RWPE2 (cell line): ENCODE measurements at regions not wholly inside any gene's neighbourhood (a gene's known extent, or its start where the extent isn't known, plus 50 kb on each side); places are given as distances from the start of the nearest gene placed in this dataset.

Experiments
- ATAC-seq: fragments of 200-7000 bp; cut with Tn5 transposase; 3 replicates; pipeline ENCODE4 v1.9.1; 2021; ENCODE audit warnings: low read depth
- DNase-seq: peaks from one replicate; pipeline ENCODE4 v3.0.0-alpha.2; 2020; ENCODE audit warnings: low spot score
- H3K27ac ChIP-seq: fragments of 450-650 bp; 2 replicates; pipeline ENCODE4 v1.5.1; 2017; ENCODE audit warnings: mild to moderate bottlenecking; ENCODE audit not compliant: poor library complexity, severe bottlenecking
- H3K27me3 ChIP-seq: fragments of 250-450 bp; sonication (Bioruptor Pico); 2 replicates; pipeline ENCODE4 v1.5.1; 2021; ENCODE audit warnings: mild to moderate bottlenecking, moderate library complexity; ENCODE audit not compliant: insufficient read depth, poor library complexity, severe bottlenecking
- H3K36me3 ChIP-seq: fragments of 250-450 bp; sonication (Bioruptor Pico); 2 replicates; pipeline ENCODE4 v1.5.1; 2020; ENCODE audit warnings: low read depth, mild to moderate bottlenecking, moderate library complexity
- H3K4me1 ChIP-seq: fragments of 250-450 bp; sonication (Bioruptor Pico); 2 replicates; pipeline ENCODE4 v1.5.1; 2021; ENCODE audit warnings: mild to moderate bottlenecking, moderate library complexity; ENCODE audit not compliant: insufficient read depth, poor library complexity, severe bottlenecking
- H3K4me3 ChIP-seq: fragments of 250-450 bp; sonication (Bioruptor Pico); 2 replicates; pipeline ENCODE4 v1.5.1; 2021; ENCODE audit warnings: mild to moderate bottlenecking, moderate library complexity; ENCODE audit not compliant: severe bottlenecking
- H3K9me3 ChIP-seq: fragments of 250-450 bp; sonication (Bioruptor Pico); 2 replicates; pipeline ENCODE4 v1.5.1; 2021; ENCODE audit warnings: mild to moderate bottlenecking, moderate library complexity; ENCODE audit not compliant: severe bottlenecking
- TF ChIP-seq, protein P1 (sequence below): fragments of 450-650 bp; IDR thresholded peaks from one replicate; pipeline ENCODE4 v1.5.1; 2017; ENCODE audit warnings: mild to moderate bottlenecking, moderate library complexity; ENCODE audit not compliant: poor library complexity, severe bottlenecking

- H3K4me3 ChIP-seq, result no peak overlapping the region
- no peaks in the 10 kb centered on the region for H3K36me3 ChIP-seq
- DNase-seq, result no peak
- H3K27ac ChIP-seq, result no peak overlapping the region
- peaks cover 24% of the 10 kb centered on the region for H3K4me1 ChIP-seq
- H3K27me3 ChIP-seq, result no peaks in the 10 kb centered on the region
- TF ChIP-seq, protein P1, sequence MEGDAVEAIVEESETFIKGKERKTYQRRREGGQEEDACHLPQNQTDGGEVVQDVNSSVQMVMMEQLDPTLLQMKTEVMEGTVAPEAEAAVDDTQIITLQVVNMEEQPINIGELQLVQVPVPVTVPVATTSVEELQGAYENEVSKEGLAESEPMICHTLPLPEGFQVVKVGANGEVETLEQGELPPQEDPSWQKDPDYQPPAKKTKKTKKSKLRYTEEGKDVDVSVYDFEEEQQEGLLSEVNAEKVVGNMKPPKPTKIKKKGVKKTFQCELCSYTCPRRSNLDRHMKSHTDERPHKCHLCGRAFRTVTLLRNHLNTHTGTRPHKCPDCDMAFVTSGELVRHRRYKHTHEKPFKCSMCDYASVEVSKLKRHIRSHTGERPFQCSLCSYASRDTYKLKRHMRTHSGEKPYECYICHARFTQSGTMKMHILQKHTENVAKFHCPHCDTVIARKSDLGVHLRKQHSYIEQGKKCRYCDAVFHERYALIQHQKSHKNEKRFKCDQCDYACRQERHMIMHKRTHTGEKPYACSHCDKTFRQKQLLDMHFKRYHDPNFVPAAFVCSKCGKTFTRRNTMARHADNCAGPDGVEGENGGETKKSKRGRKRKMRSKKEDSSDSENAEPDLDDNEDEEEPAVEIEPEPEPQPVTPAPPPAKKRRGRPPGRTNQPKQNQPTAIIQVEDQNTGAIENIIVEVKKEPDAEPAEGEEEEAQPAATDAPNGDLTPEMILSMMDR, result no peak
- no peaks in the 10 kb centered on the region for H3K9me3 ChIP-seq
- ATAC-seq, result no peak
Measured at GRCh38 chr14:87434011-87434410, 559.0 kb downstream of the GALC start.

- TF ChIP-seq, protein P1, result no peak
- Histone ChIP-seq H3K9me3 (no peaks in the 10 kb centered on the region), H3K36me3 (no peaks in the 10 kb centered on the region), H3K27ac (no peak overlapping the region), H3K4me3 (no peak overlapping the region), H3K27me3 (no peaks in the 10 kb centered on the region), H3K4me1 (peaks cover 24% of the 10 kb centered on the region)
- ATAC-seq (no peak), DNase-seq (no peak)
Measured at GRCh38 chr14:87432698-87433097, 560.3 kb downstream of the GALC start.

DNA sequence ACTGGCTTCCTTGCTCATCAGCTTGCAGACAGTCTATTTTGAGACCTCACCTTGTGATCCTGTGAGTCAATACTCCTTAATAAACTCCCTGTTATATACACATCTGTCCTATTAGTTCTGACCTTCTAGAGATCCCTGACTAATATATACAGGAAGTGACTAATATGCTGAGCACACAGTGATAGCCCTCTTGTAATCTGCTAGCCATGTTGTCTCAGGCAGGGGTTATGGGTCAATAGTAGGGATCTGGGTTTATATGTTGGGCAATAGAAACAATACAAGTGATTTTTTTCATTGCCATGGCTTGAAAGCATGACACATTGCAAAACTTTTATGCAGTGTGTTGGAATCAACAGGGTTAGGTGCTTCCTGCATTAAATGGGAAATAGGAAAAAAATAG lies 562.2 kb downstream of the GALC start:
- peak; percentile 100 for ATAC-seq

DNA sequence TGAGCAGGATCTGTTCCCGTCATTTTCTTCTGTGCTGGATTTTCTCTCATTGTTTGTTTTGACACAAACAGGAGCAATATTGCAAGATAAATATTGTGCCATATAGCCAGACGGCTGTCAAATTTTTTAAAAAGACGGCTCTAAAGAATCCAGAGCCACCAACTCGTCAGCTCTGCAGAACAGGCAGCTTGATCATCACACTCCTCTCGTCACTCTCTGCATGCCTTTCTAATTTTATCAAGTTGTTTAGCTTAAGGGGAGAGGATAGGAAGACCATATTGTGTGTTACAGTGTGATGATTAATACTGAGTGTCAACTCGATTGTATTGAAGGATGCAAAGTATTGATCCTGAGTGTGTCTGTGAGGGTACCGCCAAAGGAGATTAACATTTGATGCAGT lies 562.8 kb downstream of the GALC start:
- no peaks in the 10 kb centered on the region for H3K27me3 ChIP-seq
- TF ChIP-seq, protein P1, result no peak
- ATAC-seq, result no peak
- H3K36me3 ChIP-seq, result no peaks in the 10 kb centered on the region
- H3K9me3 ChIP-seq, result no peaks in the 10 kb centered on the region
- H3K27ac ChIP-seq, result peak overlapping the region; percentile 70
- no peak overlapping the region for H3K4me3 ChIP-seq
- H3K4me1 ChIP-seq, result peaks cover 21% of the 10 kb centered on the region
- no peak for DNase-seq

More for the DNA sequence above, 562.2 kb downstream of the GALC start:
- H3K9me3 ChIP-seq, result no peaks in the 10 kb centered on the region
- H3K36me3 ChIP-seq, result no peaks in the 10 kb centered on the region
- peaks cover 21% of the 10 kb centered on the region for H3K4me1 ChIP-seq
- H3K27me3 ChIP-seq, result no peaks in the 10 kb centered on the region
- peak; percentile 67 for DNase-seq
- TF ChIP-seq, protein P1, result no peak
- peak overlapping the region; percentile 70 for H3K27ac ChIP-seq
- no peak overlapping the region for H3K4me3 ChIP-seq

GRCh38 chr14:87419925-87420324 lies 573.1 kb downstream of the GALC start:
- Histone ChIP-seq H3K4me3 (no peak overlapping the region), H3K4me1 (no peaks in the 10 kb centered on the region), H3K36me3 (no peaks in the 10 kb centered on the region), H3K27me3 (no peaks in the 10 kb centered on the region), H3K9me3 (no peaks in the 10 kb centered on the region), H3K27ac (no peak overlapping the region)
- ATAC-seq, result peak; percentile 46; the same call in 1 of the 3 replicates
- TF ChIP-seq, protein P1, result no peak
- no peak for DNase-seq
